Stimulated activated CD8-positive, alpha-beta memory T cell treated with anti-CD3 and anti-CD28 coated beads, Interleukin-7, amount 100 ng/mL, for 48 hours (primary cell): ENCODE measurements at regions not wholly inside any gene's neighbourhood (a gene's known extent, or its start where the extent isn't known, plus 50 kb on each side); places are given as distances from the start of the nearest gene placed in this dataset.

Experiments used
- DNase-seq, 2 donors: peaks; one replicate each; pipeline ENCODE4 v3.0.0-alpha.2; 2020; ENCODE audit warnings: low read depth in 1 of 2; ENCODE audit errors: extremely low read depth in 1 of 2

DNA sequence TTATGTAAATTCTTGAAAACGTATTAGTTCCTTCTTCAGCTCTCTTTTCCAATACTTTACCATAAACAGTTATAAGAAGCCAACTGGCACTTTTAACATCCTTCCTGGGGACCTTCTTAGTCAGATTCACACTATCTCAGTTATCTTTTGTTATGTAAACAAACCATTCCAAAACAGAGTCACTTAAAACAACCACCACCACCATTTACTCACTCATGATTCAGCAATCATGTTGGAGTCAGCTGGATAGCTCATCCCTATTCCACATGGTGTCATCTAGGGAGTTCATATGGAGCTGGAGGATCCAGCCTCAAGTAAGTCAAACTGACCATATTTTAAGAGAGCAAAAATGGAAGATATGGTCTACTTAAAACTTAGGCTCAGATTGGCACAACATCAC is 240.3 kb upstream of the IRX3 start:
- no peak for DNase-seq

DNA sequence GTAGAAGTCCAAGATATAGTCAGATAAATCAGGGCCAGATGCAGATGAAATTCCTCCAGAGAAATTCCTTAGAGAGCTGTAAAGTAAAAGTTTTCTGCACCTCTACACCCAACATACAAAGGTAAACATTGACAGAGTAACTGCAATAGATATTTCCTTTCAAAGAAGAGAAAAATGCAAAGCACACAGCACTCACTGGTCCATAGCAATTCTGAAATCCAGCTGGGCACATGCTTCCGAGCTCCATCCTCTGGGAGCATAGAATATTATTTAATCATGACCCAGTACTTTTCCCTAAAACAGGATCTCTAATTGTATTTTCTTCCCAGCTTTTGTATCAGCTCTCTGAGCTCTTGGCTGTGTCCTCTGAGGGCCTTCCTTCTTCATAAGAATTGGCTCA is 239.5 kb upstream of the IRX3 start:
- no peak for DNase-seq

DNA sequence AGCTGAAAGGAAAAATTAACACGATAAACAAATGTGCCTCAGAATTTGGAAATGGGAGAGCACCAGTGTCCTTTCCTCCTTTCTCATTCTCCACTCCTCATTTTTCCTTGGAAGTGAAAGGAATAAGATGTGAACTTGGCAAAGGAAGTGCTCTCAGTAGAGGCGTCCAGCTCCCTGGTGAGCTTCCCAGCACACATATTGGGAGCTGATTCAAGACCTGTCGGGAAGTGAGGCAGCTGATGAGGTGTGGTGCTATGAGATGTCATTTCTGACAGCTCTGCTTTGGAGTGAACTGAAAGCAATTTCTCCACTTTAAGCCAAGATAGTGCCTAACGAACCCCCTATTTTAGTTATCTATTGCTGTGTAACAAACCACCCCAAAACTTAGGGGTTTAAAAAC is 238.5 kb upstream of the IRX3 start:
- no peak for DNase-seq

DNA sequence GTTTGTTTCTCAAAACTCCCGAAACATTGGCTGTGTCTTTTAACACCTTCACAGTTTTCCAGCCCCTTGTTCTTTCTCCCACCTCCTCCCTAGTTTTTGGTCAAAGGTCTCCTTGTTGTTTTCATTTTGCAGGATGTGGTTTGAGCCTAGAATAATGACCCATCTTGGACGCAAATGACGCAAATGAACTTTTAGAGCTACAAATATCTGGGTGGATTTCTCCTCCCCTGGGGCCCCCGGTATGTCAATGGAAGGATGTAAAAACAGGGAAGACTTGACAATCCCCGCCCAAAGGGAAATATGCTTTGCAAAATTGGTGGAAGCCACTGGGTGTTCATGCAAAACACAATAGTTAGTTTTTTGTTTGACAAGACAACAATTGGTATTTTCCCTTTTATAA is 236.0 kb upstream of the IRX3 start:
- DNase-seq: no peak

DNA sequence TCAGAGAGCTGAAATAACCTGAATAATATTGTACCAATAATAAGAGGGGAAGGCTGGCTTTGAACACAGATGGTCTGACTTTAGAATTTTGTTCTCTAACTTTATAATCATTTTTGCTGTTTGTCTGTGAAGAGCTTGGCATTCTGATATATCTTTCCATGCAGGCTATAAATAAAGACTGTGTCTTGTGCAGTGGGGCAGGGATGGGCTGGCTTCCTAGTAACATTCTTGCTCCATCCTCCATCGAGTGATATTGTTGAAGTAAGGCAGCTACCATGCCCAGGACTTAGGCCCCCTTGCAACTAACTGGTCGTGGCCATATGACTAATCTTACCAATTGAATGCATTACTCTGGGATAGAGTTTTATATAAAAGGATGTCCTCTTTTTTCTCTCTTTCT is 234.7 kb upstream of the IRX3 start:
- DNase-seq: no peak

DNA sequence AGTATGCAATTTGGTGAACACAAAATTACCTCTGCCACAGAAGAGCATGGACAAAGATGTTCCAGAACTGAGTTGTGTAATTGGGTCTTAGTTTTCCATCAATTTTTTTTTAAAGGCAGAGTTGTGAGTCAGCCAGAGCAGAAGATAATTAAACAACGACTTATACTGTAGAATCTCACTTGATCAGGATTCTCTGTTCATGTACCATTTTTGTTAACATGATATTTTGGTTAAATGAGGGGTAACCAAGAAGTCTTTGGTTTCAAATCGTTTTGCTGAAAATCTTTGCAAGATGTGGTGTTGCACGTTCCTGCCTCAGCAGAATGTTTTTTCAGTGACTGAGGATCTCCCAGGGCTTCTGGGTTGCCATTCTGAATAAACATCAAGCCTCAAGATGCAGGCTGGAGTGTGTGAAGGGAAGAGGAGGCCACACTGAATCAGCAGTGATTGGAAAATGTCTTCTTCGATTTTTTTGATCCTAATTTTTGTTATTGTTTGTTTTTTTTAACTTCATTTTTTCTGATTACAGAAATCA is 232.6 kb upstream of the IRX3 start:
- no peak for DNase-seq

DNA sequence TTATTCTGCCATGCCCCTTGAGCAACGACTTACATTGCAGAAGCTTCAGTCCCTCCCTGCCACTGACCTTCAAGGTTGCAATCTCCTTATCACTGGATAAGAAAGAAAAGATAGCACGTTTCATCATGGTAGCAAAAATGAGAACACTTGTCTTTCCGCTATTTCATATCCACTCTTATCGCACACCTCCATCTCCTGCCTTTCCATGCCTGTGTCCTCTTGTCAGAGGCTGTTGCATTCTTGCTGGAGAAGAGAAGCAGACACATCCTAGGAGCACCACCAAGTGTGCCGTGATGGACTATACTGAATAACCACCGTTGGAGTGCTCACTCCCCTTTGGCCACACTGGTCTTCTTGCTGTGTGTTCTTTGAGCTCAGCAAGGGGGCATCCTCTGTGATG is 230.6 kb upstream of the IRX3 start:
- no peak for DNase-seq

DNA sequence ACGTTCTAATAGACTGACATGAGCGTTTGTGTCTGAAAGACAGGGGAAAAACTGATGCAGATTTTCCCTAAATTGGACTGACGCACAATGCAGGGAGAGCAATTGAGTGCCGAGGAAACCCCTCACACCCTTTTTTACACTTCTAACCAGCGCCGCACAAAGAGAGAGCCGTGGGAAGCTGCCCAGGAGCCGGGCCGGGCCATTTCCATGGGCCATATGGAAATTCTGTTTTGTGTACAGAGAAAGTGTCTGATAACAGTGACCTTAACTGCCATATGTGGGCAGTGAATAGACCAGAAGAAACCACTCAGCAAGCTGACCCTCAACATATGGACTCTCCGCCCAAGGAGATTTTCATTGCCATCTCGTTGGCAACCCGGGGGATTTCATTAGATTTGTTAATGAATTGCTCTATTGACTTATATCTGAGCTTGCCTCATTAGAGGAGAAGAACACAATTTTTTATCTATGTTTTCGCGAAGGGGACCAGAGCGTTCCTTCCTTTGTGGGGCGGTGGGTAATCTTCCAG is 225.9 kb upstream of the IRX3 start:
- no peak for DNase-seq

DNA sequence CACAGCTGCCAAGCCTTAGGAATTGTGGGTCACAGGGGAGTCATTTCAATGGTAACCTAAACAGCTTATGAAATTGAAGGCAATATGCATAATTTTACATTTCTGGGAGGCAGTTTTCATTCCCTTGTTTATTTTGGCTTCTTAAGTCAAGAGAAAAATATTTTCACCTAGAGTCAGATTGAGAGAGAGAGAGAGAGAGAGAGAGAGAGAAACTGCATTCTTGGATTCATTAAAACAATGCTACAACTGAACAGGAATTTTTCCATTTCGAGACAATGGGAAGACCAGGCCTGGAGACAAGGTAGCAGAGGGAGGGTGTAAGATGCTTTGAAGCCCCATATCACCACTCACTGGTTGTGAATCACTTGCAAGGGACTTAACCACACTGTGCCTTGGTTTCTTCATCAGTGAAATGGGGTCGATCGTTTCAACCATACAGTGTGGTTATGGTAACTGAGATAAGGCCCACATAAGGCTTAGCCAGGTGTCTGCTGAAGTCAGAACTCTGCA is 224.7 kb upstream of the IRX3 start:
- DNase-seq: no peak

DNA sequence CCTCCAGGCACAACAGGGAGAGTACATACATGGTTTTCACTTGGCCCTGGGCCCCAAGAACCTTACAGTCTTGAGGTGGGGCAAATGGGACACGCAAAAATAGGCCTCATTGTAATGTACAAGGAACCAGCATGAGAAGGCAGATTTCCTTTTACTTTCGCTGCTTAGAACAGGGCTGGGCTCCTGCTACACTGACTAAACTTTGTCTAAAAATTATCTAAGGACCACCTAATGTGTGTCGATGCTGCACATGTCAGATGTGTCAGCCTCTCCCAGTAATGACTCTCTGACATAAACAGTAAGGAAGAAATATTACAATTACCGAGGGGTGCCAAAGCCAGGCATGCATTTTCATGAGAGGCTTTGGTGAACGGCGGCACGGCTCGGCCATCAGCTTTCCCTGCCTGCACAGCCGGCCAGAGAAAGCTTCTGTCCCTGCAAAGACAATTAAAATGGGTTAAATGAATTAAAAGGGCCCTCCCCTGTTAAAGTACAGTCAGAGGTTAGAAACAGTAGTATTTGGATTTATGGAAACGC is 224.2 kb upstream of the IRX3 start:
- no peak for DNase-seq

DNA sequence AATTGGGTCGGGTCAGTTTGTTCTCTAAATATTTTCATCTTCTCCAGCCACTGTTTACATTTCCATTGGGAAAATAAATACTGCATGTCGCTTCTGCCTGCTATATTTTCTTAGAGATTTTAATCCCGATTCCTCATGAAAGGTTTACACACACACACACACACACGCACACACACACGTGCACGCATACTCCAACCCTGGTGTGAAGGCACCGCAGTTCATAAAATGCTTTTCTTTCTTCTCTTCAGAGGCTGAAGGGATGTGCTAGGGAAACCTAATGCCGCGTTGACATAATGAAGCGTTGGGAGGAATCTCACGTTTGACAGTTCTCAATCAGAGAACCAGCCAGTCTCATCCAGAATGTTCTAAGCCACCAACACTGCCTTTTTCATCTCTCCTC is 222.9 kb upstream of the IRX3 start:
- DNase-seq: no peak

DNA sequence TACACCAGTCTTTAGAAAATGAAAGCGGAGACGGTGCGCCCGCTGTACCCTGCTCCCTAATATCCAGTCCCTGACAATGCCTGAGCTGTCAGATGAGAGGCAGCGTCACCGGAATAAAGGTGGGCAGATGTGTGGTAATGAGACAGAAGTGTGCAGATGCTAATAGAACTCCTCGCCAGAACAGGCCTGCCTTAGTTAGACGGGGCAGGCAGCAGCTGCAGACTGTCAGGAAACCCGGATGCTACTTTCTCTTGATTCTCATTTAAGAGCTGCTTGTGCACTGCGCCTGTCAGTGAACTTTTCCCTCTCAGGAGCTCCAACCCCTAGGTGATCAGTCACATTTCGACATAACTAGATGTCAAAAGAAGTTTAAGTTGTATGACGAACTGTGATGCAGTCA is 221.8 kb upstream of the IRX3 start:
- DNase-seq: no peak

DNA sequence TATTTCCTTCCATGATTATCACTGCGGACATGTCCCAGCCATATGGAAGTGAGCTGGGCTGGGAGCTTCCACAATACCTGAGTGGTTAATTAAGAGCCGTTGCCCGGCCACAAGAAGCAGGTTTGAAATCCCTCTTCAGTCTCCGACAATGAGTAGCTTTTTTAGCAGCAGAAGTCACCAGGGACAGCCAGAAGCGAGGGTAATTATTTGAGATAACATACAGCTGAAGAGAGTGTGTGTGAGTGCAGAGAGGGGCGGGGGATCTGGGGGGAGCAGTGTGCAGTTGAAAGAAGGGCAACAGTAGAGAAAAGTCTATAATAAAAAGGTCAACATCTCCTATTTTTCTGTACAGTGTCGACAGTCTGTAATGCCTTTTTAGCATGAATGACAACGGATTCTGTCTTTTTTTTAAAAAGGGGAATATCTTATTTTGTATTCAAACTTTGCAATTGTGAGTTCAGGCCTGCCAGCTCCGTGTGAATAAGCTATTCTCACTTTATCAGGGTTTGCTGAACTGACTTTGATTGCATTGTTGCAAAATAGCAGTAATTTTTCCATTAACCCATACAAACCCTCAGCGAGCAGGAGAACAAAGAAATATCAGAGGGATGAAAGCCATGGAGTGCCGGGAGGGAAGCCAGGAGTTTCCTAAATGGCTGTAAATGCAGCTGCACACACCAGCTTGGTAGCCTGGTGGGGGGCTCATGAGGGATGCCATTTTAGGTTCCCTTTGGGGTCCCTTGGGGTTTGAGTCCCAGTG is 220.3 kb upstream of the IRX3 start:
- DNase-seq: no peak

DNA sequence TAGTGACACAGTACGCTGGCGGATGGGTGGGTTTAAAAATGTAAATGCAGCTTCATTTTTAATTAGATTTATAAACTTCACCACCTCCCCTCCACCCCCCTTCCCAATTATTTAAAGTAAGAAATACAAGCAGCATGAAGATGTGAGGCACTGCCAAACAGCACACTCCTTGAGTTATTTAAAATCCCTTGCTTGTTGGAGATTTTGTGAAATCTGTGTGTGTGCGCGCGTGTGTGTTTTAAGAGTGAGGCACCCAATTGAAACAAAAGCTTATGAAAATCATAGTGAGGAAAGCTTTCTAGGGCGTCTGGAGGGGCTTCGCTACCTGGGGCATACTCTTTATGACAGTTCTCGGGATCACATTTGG is 219.6 kb upstream of the IRX3 start:
- DNase-seq: no peak

DNA sequence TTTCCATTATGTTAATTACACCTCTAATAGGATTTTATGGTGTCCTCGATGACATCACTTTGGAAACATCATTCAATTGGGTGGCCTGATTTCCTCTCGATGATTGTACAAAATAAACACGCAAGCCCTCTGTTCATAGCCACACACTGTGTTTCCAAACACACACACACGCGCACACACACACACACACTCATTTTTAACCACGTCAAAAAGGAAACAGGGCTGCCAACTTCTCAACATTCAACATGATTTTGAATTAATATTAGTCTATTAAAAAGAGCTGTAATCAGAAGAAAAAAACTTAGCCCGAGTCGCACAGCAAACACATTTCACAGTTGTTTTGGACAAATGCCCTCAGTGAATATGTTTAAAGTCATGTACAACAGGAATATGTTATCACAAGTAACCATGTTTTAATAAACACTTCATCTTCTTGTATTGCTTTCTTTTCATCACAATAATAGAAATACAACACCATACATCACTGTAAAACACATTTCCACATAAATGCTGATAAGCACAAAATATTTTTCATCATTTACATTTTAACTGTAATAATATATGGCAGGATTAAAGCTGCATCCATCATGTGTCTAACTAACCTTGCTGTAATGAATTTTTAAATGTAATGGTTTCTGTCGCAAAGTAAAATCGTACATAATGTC is 219.1 kb upstream of the IRX3 start:
- DNase-seq: no peak

DNA sequence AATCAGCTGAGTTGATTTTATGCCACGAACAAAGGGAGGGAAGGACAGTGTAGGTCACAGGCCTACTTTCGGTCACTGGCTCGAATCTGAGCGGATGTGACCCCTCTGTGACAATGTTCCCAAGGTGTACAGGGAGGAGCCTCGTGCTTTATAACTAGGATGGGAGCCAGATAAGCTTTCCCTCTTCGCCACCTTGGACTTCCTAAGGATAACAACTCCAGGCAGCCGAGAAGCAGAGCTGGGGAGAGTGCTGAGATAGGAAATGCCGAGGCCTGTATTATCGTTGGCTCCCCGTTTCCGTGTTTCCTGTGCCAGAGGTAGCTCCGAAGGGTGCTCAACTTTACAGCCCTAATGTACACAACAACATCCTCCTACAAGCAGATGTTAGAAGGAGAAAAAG is 217.8 kb upstream of the IRX3 start:
- DNase-seq: no peak

DNA sequence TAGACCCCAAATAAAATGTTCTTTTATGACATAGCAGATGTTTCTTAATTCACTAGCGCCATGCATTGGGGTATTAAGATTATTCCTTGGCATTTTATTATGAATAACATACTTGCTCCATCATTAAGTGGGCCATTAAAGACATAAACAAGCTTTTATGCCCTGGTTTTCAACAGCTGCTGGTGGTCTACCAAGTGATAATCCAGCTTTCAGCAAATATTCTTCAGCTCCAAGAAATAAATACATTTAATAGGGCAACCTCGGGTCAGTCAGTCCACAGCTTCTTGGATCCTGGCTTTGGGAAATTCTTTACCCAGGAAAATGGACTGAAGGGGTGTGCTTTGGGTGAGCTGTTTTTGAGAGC is 217.3 kb upstream of the IRX3 start:
- no peak for DNase-seq

DNA sequence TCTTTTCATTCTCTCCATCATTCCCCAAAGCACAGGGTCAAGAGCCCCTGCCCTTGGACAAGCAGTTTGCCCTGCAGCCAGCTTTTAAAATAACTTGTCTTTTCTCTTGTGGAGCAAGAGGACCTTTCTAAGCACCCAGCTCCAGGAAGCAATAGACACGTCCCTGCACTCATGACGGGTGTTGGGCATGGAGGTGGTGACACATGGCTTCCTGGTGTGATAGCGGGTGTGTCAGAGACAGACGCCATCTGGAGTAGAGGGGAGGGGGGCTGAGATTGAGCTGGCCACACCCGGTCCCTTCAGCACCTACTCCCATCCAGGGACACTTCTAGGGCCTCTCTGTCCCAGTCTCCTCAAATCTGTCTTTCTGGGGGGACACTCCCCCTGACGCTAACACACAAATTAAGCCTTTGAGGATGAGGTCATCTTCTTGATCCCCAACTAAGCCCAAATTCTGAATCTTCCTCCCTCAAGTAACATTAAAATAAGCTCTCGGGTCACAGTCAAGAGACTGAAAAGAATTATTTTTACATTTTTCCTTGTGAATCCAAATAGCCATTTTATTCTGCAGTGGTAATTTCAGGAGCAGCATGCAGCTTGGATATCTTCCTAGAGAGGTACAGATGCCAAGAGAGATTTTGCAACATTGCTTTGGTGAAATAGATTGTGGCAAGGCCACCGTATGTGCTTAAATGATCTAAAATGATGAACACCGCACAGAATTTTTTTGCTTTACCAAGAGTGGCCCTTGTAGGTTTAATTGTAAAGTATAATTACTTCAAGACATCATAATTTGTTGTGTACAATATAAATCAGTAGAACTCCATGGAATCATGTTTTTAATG is 216.6 kb upstream of the IRX3 start:
- no peak for DNase-seq

DNA sequence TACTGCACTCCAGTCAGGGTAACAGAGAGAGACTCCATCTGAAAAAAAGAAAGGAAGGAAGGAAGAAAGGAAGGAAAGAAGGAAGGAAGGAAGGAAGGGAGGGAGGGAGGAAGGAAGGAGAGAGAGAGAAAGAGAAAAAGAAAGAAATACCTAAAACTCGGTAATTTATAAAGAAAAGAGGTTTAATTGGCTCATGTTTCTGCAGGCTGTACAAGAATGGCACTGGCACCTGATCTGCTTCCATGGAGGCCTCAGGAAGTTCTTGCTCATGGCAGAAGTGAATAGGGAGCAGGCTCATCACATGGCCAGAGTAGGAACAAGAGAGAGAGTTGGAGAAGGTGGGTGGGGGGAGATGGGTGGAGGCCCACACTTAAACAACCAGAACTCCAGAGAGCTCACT is 215.2 kb upstream of the IRX3 start:
- no peak for DNase-seq

DNA sequence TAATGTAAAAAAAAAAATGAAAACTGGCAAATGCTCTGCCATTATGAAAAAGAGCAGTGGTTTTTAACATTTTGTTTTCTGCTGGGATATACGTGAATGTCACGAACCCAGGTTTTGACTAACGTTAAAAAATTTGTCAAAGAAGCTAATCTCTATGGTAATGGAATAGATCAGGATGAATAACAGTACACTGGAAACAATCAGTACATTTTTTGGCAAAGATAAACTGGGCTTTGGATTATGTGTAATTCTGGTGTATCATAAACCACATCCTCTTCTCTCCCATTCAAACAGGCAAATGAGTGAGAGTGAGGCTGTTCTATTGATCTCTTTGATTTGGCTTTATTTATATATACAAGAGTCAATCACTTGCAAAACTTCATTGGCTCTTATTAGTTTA is 207.0 kb upstream of the IRX3 start:
- DNase-seq: no peak

DNA sequence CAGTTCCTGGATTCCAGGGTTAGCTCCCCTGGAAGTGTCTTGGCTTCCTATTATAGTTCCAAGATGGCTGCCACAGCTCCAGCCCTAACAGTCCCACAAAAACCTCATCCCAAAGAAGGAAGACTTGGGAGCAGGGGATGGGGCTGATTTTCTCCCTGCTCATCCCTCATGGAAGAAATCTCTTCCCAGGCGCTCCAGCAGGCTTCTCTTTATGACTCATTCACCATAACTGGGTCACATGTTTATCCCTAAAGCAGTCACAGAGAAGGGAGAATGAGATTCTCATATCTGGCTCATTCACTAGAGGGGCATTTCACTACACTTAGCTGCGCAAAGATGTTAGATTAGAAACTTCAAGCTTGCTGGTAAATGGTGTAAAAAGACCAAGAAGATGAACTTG is 206.5 kb upstream of the IRX3 start:
- DNase-seq: no peak
